Suppressor macrophage (primary cell): ENCODE measurements at regions not wholly inside any gene's neighbourhood (a gene's known extent, or its start where the extent isn't known, plus 50 kb on each side); places are given as distances from the start of the nearest gene placed in this dataset.

ENCODE experiments used
- DNase-seq, 4 experiments: peaks; one replicate each; pipeline ENCODE4 v3.0.0-alpha.2; 2020 to 2022

GRCh38 chr5:89449392-89450148, 566.6 kb upstream of the MEF2C start:
- no peak for DNase-seq

GRCh38 chr5:89447027-89447426, 564.0 kb upstream of the MEF2C start:
- no peak for DNase-seq

- DNase-seq: peak; percentile 4 to 15 (median 7)
Measured at GRCh38 chr5:89445106-89445745, 562.2 kb upstream of the MEF2C start.

GRCh38 chr5:89444088-89444487, 561.1 kb upstream of the MEF2C start:
- DNase-seq: peak; percentile 16 to 71 (median 48)

DNA sequence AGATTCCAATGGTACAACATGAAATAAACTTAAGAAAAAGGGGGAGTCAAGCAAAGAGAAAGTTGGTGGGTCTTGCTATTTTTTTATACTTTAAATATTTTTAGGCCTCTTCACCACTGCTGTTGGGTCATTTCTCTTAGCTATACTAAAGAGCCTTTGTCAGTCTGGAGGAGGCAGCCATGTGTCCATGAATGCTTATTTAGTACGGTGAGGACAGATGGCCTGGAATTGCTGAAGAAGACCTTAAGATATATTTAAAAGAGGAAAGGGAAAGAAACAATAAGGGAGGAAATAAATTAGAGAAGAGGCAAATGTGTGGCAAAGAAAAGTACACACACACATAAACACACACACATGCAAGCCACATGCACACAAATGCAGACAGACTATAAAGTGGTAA, 560.5 kb upstream of the MEF2C start:
- no peak for DNase-seq

DNA sequence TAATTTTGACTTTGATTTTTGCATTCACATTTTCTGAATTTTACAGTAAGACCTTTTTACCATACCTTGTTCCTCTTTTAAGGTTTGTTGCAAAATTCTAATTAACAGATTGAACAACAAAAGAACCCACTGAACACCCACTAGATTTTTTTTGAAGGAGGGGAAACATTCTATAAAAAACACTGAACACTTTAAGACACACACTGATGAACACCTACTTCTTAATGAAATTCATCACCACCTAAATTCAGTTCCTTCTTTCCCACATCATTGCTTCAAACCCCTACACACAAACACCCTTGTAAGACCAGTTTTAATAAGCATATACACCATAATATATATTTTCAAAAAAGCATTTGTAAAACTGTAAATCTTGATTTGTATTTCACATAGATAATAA, 559.0 kb upstream of the MEF2C start:
- DNase-seq: peak in 2 of 4 experiments; percentile 17 to 32

DNA sequence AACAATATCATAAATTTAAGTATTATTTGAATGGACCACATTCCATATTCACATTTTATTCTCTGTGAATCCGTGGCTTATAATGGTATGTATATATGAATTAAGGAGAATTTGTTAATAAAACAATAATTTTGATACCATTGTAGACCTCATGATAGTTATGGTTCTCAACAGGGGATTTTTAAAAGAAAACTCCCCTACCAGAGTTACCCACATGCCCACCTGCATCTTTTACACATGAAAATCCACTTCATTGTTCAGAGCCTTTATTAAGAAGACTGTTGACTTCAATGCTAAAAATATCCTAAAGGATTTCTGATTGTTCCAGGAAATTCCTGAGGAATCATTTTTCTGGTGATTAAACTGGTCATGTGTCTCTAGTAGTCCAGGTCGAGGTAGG, 557.7 kb upstream of the MEF2C start:
- no peak for DNase-seq

- no peak for DNase-seq
Measured at GRCh38 chr5:89437450-89438435, 554.8 kb upstream of the MEF2C start.

DNA sequence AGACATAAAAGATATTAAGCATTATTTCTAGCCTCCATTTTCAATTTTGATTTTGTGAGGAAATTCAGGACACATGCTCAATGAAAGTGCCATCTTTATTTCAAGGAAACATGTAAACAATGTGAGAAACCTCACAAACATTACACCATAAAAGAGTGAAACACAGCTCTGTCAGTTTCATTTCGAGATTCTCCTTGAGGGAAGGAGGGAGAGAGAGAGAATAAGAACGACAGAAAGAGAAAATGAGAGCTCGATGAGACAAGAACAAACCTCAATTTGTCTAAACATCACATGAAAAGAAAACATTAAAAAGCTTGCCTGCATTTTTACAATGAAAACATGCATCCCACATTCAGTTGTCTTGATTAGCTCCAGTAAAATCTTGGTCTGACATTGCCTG, 553.5 kb upstream of the MEF2C start:
- no peak for DNase-seq

GRCh38 chr5:89435347-89435746, 552.4 kb upstream of the MEF2C start:
- no peak for DNase-seq

DNA sequence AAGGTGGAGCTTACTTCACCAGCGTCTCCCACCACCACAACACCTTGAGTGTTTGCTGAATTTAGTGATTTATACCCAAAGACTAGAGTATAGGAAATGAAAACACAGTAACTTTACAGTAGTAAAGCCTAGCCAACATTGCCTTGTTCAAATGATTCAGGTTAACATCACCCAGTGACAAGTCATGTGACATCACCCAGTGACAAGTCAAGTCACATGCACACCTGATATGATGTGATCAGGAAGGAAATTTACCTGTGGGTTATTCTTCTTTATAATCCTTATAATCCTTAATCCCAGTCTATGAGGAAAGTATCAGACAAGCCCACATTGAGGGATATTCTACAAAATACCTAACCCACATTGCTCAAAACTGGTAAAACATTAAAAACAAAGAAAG, 545.6 kb upstream of the MEF2C start:
- DNase-seq: no peak

GRCh38 chr5:89425062-89425461, 542.1 kb upstream of the MEF2C start:
- no peak for DNase-seq

DNA sequence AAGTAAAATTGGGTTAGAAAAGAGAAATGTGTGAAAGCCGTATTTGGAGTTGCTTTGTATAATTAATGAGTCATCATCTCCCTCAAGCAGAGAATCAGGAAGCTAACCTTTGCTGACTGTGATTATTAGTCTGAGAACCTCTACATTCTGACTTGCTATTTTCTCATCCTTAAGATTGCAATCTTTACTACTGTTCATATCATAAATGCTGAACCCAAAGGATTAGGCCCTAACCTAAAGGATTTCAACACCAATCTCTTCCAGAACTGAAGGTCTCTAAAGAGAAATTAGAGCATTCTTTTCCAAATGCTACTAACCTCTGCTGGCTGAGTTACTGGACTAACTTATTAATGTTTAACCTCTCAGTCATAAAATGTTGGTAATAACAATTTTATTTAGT, 538.1 kb upstream of the MEF2C start:
- peak; percentile 22 to 82 (median 56) for DNase-seq

GRCh38 chr5:89418407-89419085, 535.6 kb upstream of the MEF2C start:
- peak; percentile 60 to 88 (median 72) for DNase-seq

DNA sequence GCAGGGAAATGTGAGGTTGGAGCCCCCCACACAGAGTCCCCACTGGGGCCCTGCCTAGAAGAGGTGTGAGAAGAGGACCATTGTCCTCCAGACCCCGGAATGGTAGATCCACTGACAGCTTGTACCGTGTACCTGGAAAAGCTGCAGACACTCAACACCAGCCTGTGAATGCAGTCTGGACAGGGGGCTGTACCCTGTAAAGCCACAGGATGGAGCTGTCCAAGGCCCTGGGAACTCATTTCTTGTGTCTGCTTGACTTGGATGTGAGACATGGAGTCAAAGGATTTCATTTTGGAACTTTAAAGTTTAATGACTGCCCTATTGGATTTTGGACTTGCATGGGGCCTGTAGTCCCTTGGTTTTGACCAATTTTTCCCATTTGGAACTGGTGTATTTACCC, 535.0 kb upstream of the MEF2C start:
- no peak for DNase-seq

DNA sequence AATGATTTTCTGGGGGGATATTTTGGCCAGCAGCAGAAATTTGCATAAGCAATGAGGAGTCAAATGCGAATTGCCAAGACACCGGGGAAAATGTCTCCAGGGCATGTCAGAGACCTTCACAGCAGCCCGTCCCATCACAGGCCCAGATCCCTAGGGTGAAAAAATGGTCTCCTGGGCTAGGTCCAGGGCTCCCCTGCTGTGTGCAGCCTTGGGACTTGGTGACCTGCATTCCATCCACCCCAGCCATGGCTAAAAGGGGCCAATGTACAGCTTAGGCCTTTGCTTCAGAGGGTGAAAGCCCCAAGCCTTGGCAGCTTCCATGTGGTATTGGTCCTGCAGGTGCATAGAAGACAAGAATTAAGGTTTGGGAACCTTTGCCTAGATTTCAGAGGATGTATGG, 534.5 kb upstream of the MEF2C start:
- DNase-seq: no peak

DNA sequence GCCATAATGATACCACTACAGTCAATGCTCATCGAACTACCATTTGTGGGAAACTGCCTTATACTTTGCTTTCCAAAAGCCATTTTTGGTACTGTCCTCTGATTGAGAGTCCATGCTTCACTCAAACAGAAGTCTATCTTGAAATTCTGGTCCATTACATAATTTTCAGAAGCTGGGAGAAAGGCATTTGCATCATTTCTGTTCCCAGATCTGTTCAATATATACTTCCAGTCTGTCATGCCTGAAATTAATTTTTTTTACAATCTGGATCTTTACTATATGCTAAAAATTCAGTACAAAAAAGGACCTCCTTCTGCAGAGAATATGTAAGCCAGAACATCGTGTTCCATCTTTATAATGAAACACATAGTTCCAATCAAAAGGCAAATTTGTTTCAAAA, 528.9 kb upstream of the MEF2C start:
- DNase-seq: no peak

GRCh38 chr5:89407054-89407453, 524.1 kb upstream of the MEF2C start:
- DNase-seq: no peak

- no peak for DNase-seq
Measured at GRCh38 chr5:89401659-89402058, 518.7 kb upstream of the MEF2C start.

GRCh38 chr5:89401012-89401411, 518.0 kb upstream of the MEF2C start:
- DNase-seq: no peak

- DNase-seq: peak; percentile 56 to 90 (median 76)
Measured at GRCh38 chr5:89399548-89399947, 516.6 kb upstream of the MEF2C start.

- peak; percentile 50 to 87 (median 74) for DNase-seq
Measured at GRCh38 chr5:89397096-89397495, 514.1 kb upstream of the MEF2C start.
